Breast epithelium (tissue), 4 donors: ENCODE measurements at regions not wholly inside any gene's neighbourhood (a gene's known extent, or its start where the extent isn't known, plus 50 kb on each side); places are given as distances from the start of the nearest gene placed in this dataset.

Source experiments
- DNase-seq, 2 donors: peaks; one replicate each; pipeline ENCODE4 v3.0.0-alpha.2; 2019; ENCODE audit warnings: low spot score in 2 of 2
- H3K27ac ChIP-seq, 2 donors: fragments of 200-600 bp; sonication (generic) in 1 of 2; one replicate each; pipeline ENCODE4 v1.5.1; 2016 to 2019; ENCODE audit warnings: mild to moderate bottlenecking in 1 of 2
- H3K27me3 ChIP-seq, 2 donors: fragments of 200-600 bp; sonication (generic) in 1 of 2; one replicate each; pipeline versions ENCODE4 v1.5.1 to v1.6.0; 2017 to 2019; ENCODE audit warnings: control low read depth in 1 of 2, mild to moderate bottlenecking in 1 of 2
- H3K36me3 ChIP-seq: fragments of 200-600 bp; one replicate; pipeline ENCODE4 v1.5.1; 2019
- H3K4me1 ChIP-seq, 2 donors: fragments of 200-600 bp; sonication (generic); one replicate each; pipeline ENCODE4 v1.5.1; 2016 to 2019; ENCODE audit warnings: control low read depth in 1 of 2
- H3K4me3 ChIP-seq, 3 donors: fragments of 200-600 bp; sonication (generic); 1 replicate in 2 of 3; 2 replicates in 1 of 3; pipeline ENCODE4 v1.5.1; 2016 to 2019; ENCODE audit warnings: mild to moderate bottlenecking in 3 of 3, moderate library complexity in 2 of 3
- H3K9me3 ChIP-seq, 2 donors: fragments of 200-600 bp; sonication (generic) in 1 of 2; one replicate each; pipeline ENCODE4 v1.5.1; 2016 to 2019; ENCODE audit warnings: control low read depth in 1 of 2
- POLR2A ChIP-seq: fragments of 450-650 bp; IDR thresholded peaks from one replicate; pipeline ENCODE4 v1.6.1; 2016; ENCODE audit warnings: antibody characterized with exemption, mild to moderate bottlenecking, moderate library complexity
- POLR2AphosphoS5 ChIP-seq, 3 donors: sonication (generic); formaldehyde crosslinking; IDR thresholded peaks; one replicate each; pipeline ENCODE4 v1.6.1; 2017; ENCODE audit warnings: antibody characterized with exemption in 3 of 3
- intact Hi-C: fragments of 100-400 bp; cut with DNase I; formaldehyde crosslinking; loops from one replicate; pipeline ENCODE4 v1.15.1; 2023; ENCODE audit warnings: low total_unique reads
- TF ChIP-seq, protein P1 (sequence below), 3 donors: fragments of 450-650 bp; IDR thresholded peaks; one replicate each; pipeline ENCODE4 v1.5.1; 2016 to 2017; ENCODE audit warnings: antibody characterized with exemption in 3 of 3, mild to moderate bottlenecking in 3 of 3, moderate library complexity in 3 of 3

- intact Hi-C loops = no loop called here
- H3K9me3 ChIP-seq = no peaks in the 10 kb centered on the region
- no peak overlapping the region for H3K4me3 ChIP-seq
- DNase-seq = no peak
- no peak overlapping the region for H3K27ac ChIP-seq
- H3K4me1 ChIP-seq = no peaks in the 10 kb centered on the region
- TF ChIP-seq POLR2A = no peak
- TF ChIP-seq, protein P1, sequence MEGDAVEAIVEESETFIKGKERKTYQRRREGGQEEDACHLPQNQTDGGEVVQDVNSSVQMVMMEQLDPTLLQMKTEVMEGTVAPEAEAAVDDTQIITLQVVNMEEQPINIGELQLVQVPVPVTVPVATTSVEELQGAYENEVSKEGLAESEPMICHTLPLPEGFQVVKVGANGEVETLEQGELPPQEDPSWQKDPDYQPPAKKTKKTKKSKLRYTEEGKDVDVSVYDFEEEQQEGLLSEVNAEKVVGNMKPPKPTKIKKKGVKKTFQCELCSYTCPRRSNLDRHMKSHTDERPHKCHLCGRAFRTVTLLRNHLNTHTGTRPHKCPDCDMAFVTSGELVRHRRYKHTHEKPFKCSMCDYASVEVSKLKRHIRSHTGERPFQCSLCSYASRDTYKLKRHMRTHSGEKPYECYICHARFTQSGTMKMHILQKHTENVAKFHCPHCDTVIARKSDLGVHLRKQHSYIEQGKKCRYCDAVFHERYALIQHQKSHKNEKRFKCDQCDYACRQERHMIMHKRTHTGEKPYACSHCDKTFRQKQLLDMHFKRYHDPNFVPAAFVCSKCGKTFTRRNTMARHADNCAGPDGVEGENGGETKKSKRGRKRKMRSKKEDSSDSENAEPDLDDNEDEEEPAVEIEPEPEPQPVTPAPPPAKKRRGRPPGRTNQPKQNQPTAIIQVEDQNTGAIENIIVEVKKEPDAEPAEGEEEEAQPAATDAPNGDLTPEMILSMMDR (IDR thresholded peaks at IDR 0.05) = no peak
- TF ChIP-seq POLR2AphosphoS5 (IDR thresholded peaks at IDR 0.05) = no peak
- no peaks in the 10 kb centered on the region for H3K27me3 ChIP-seq
- no peaks in the 10 kb centered on the region for H3K36me3 ChIP-seq
Measured at GRCh38 chr12:84183576-84183975, 729.0 kb downstream of the SLC6A15 start.

DNA sequence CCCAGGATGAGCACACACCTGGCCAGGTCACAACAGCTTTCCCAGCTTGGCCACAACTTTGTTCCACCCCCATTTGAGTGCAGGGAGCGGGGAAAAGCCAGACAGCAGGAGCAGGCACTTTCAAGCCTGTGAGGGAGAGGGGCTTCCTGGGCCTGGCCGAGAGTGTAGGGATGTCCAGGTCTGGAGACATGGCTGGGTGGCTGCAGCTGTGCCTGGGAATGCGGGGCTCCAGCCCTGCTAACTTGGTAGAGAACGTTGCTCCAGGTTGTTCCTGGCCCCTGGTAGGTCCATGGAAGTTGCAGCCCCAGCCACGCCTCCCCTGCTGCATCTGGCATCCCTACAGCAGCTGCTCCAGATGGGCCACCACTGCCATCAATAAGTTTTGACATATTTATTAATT is 738.5 kb downstream of the SLC6A15 start:
- intact Hi-C loops = no loop called here
- Histone ChIP-seq H3K36me3 (no peaks in the 10 kb centered on the region), H3K27me3 (no peaks in the 10 kb centered on the region), H3K9me3 (peaks cover 10% of the 10 kb centered on the region in 2 donors), H3K27ac (no peak overlapping the region), H3K4me3 (no peak overlapping the region), H3K4me1 (no peaks in the 10 kb centered on the region)
- no peak for TF ChIP-seq POLR2AphosphoS5 (IDR thresholded peaks at IDR 0.05)
- TF ChIP-seq POLR2A = no peak
- TF ChIP-seq, protein P1 (IDR thresholded peaks at IDR 0.05) = no peak
- no peak for DNase-seq

DNA sequence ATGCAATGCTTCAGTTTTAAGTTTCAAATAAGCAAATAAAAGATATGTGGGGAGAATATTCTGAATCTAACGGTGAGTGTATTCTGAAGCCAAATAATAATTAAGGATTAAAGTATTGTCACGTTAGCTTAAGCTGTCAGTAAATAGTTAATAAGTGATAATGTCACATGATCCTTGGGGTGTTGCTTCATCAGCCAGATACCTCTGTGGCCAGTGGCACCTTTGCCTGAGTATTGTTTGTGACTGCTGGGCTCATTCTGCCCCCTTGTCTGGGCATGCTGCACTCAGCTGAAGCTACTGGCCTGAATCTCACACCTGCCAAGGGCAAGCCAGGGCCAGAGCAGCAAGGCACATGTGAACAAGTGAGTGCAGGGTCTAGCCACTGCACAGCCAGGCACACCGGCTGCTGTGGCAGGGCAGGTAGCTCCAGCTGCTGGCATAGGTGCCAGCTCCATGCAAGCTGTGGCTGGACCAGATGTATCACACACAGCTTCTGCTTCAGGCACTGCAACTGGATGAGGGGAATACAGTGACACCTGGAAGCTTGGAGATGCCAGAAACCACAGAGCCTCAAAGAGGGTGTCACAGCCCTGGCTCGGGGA is 739.7 kb downstream of the SLC6A15 start:
- H3K27me3 ChIP-seq = no peaks in the 10 kb centered on the region
- no peaks in the 10 kb centered on the region for H3K4me1 ChIP-seq
- H3K27ac ChIP-seq = no peak overlapping the region
- intact Hi-C loops = no loop called here
- no peak overlapping the region for H3K4me3 ChIP-seq
- H3K9me3 ChIP-seq = peaks cover 10% of the 10 kb centered on the region in 2 donors
- TF ChIP-seq POLR2AphosphoS5 (IDR thresholded peaks at IDR 0.05) (no peak), POLR2A (no peak)
- TF ChIP-seq, protein P1 (IDR thresholded peaks at IDR 0.05) = no peak
- no peaks in the 10 kb centered on the region for H3K36me3 ChIP-seq
- no peak for DNase-seq

DNA sequence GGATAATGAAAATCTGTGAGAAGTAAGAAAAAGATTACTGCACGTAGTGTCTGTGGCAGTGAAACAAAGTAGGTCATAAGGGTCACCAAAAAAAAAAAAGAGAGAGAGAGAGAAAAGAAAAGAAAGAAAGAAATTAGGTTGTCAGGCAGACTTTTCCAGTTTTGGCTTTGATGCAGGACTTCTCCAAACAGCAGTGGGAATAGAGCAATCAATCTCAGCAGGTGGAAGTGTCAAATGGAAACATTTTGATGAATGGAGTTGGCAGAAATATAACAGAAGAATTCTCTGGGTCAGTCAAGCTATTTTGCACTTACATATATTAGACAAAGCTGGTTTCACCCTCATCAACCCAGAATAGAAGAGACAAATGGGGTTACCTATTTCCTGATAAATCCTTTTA is 745.8 kb downstream of the SLC6A15 start:
- no peaks in the 10 kb centered on the region for H3K27me3 ChIP-seq
- no peaks in the 10 kb centered on the region for H3K9me3 ChIP-seq
- intact Hi-C loops = no loop called here
- no peaks in the 10 kb centered on the region for H3K4me1 ChIP-seq
- no peak overlapping the region for H3K27ac ChIP-seq
- no peak for DNase-seq
- H3K4me3 ChIP-seq = no peak overlapping the region
- TF ChIP-seq, protein P1 (IDR thresholded peaks at IDR 0.05) = no peak
- no peak for TF ChIP-seq POLR2AphosphoS5 (IDR thresholded peaks at IDR 0.05)
- no peak for TF ChIP-seq POLR2A
- no peaks in the 10 kb centered on the region for H3K36me3 ChIP-seq

DNA sequence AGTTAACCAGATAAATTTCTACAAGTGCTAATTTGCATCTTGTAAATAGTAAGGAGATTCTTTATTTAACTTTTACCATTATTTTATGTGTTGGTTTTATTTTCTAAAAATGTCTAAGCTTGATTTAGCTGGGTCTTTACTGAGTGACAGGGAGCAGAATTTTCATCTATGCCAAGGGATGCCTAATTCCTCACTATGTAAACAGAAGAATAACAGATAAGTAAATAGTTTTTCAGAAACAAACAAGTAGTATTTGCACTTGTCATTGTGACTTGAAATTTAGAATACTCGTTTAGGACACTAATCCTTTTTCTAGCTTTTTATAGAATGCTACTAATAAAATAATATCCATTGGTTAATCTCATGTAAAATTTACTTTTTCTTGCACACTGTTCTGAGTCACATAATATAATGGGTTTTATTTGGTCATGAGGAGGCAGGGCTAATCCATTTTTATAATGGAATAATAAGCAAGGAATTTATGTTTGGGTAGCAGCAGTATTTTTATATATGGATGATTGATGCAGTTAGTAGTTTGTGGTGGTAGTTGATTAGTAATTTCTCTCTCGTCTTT is 746.5 kb downstream of the SLC6A15 start:
- intact Hi-C loops = no loop called here
- Histone ChIP-seq H3K27ac (no peak overlapping the region), H3K4me1 (no peaks in the 10 kb centered on the region), H3K27me3 (no peaks in the 10 kb centered on the region), H3K36me3 (no peaks in the 10 kb centered on the region), H3K9me3 (no peaks in the 10 kb centered on the region), H3K4me3 (no peak overlapping the region)
- no peak for DNase-seq
- TF ChIP-seq POLR2A = no peak
- TF ChIP-seq, protein P1 (IDR thresholded peaks at IDR 0.05) = no peak
- no peak for TF ChIP-seq POLR2AphosphoS5 (IDR thresholded peaks at IDR 0.05)
